Peyer's patch (tissue), 4 donors: ENCODE measurements at regions not wholly inside any gene's neighbourhood (a gene's known extent, or its start where the extent isn't known, plus 50 kb on each side); places are given as distances from the start of the nearest gene placed in this dataset.

Experiments
- DNase-seq, 3 donors: peaks; one replicate each; pipeline ENCODE4 v3.0.0-alpha.2; 2017 to 2019
- H3K27ac ChIP-seq, 4 donors: fragments of 200-600 bp; sonication (generic); one replicate each; pipeline ENCODE4 v1.5.1; 2016 to 2019
- H3K27me3 ChIP-seq, 2 donors: fragments of 200-600 bp; sonication (generic); one replicate each; pipeline ENCODE4 v1.5.1; 2019
- H3K36me3 ChIP-seq, 3 donors: fragments of 200-600 bp; sonication (generic); one replicate each; pipeline ENCODE4 v1.5.1; 2016 to 2019
- H3K4me1 ChIP-seq, 4 donors: fragments of 200-600 bp; sonication (generic); one replicate each; pipeline ENCODE4 v1.5.1; 2016 to 2019
- H3K4me3 ChIP-seq, 4 donors: fragments of 200-600 bp; sonication (generic); 1 replicate in 3 of 4; 2 replicates in 1 of 4; pipeline ENCODE4 v1.5.1; 2016 to 2019; ENCODE audit warnings: mild to moderate bottlenecking in 1 of 4
- H3K9me3 ChIP-seq, 4 donors: fragments of 200-600 bp; sonication (generic); one replicate each; pipeline ENCODE4 v1.5.1; 2016 to 2019; ENCODE audit warnings: mild to moderate bottlenecking in 1 of 4
- POLR2A ChIP-seq, 2 donors: fragments of 450-650 bp; IDR thresholded peaks; one replicate each; pipeline ENCODE4 v1.5.1; 2017; ENCODE audit warnings: antibody characterized with exemption in 2 of 2, mild to moderate bottlenecking in 2 of 2, moderate library complexity in 2 of 2
- TF ChIP-seq, protein P1 (sequence below), 6 experiments: fragments of 450-650 bp in 4 of 6; fragments of 200-600 bp in 2 of 6; sonication (generic) in 1 of 6; IDR thresholded peaks; one replicate each; pipeline ENCODE4 v1.5.1; 2017 to 2019; ENCODE audit warnings: antibody characterized with exemption in 6 of 6, mild to moderate bottlenecking in 3 of 6, moderate library complexity in 1 of 6

DNA sequence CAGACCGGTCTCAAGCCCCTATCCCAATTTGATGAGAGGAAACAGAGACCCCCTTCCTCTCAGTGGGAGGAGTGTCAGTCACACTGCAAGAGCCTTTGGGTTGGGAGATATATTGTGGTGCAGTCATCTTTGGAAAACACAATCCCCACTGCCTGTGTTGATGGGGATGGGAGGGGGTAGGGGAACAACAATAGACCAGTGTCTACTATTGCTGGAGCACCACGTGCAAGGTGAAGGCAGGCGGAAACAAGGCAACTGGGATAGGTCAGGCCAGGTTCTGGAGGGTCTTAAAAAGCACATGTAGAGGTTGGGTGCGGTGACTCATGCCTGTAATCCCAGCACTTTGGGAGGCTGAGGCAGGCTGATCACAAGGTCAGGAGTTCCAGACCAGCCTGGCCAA is 127.9 kb downstream of the ZFP36L2 start:
- H3K36me3 ChIP-seq = no peaks in the 10 kb centered on the region
- no peaks in the 10 kb centered on the region for H3K9me3 ChIP-seq
- no peak for DNase-seq
- peaks cover 0 to 12% (median 0%) of the 10 kb centered on the region in 4 donors for H3K4me1 ChIP-seq
- TF ChIP-seq, protein P1, sequence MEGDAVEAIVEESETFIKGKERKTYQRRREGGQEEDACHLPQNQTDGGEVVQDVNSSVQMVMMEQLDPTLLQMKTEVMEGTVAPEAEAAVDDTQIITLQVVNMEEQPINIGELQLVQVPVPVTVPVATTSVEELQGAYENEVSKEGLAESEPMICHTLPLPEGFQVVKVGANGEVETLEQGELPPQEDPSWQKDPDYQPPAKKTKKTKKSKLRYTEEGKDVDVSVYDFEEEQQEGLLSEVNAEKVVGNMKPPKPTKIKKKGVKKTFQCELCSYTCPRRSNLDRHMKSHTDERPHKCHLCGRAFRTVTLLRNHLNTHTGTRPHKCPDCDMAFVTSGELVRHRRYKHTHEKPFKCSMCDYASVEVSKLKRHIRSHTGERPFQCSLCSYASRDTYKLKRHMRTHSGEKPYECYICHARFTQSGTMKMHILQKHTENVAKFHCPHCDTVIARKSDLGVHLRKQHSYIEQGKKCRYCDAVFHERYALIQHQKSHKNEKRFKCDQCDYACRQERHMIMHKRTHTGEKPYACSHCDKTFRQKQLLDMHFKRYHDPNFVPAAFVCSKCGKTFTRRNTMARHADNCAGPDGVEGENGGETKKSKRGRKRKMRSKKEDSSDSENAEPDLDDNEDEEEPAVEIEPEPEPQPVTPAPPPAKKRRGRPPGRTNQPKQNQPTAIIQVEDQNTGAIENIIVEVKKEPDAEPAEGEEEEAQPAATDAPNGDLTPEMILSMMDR (IDR thresholded peaks at IDR 0.05) = no peak
- no peak for TF ChIP-seq POLR2A (IDR thresholded peaks at IDR 0.05)
- no peak overlapping the region for H3K4me3 ChIP-seq
- peak overlapping the region in 1 of 4 donors; percentile 9 for H3K27ac ChIP-seq
- H3K27me3 ChIP-seq = no peaks in the 10 kb centered on the region

DNA sequence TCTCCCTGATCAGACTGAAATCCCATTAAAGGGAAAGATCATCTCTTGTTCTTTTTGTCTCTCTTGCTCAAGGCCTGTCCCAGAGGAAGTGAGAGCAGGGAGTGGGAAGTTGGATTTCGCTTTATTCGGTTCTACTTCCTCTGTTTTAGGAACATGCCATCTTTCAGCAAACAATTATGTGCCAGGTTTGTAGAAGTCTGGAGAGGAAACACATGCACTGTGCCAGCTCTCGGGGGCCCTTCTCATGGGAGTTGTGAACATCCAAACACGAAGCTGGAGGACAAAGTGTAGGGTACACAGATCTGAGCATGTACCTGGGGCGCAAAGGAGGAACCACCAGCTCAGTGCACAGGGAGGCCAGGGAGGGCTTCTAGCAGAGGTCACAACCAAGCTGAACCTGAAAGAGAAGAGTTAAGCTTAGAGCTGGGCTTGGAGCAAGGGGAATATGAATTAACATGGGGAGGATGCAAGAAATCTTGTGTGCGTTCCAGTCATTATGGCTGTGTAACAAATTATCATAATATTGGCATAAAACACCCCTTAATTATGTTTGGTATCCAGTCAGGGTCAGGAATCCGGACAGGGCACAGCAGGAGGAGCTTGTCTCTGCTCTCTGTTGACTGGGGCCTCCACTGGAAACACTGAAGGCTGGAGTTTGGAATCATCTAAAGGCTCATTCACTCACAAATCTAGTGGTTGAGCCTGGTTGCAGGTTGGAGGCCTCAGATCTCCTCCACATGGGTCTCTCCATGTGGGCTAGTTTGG is 128.6 kb downstream of the ZFP36L2 start:
- Histone ChIP-seq H3K27ac (peak overlapping the region in 1 of 4 donors; percentile 9), H3K4me3 (no peak overlapping the region), H3K36me3 (no peaks in the 10 kb centered on the region), H3K27me3 (no peaks in the 10 kb centered on the region), H3K9me3 (no peaks in the 10 kb centered on the region), H3K4me1 (peaks cover 0 to 12% (median 0%) of the 10 kb centered on the region in 4 donors)
- TF ChIP-seq, protein P1 (IDR thresholded peaks at IDR 0.05) = no peak
- no peak for TF ChIP-seq POLR2A (IDR thresholded peaks at IDR 0.05)
- DNase-seq = no peak

DNA sequence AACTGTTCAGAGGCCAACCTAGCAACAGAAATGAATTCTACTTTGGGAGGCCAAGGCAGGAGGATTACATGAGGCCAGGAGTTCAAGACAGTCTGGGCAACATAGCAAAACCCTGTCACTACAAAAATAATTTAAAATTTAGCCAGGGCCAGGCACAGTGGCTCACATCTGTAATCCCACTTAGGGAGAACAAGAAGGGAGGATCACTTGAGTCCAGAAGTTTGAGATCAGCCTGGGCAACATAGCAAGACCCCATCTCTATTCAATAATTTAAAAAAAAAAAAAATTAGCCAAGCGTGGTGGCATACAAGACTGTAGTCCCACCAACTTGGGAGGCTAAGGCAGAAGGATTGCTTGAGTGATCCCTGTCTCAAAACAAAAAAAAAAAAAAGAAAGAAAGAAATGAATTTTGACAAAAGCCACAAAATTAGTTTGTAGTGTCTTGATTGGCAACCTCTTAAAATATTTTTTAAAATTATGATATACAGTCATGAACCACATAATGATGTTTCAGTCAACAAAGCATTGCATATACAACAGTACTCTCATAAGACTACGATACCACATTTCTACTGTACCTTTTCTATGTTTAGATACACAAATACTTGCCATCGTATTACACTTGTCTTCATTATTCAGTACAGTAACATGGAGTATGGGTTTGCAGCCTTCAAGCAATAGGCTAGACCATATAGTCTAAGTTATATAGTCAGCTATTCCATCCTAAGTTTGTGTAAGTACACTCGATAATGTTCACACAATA is 130.7 kb downstream of the ZFP36L2 start:
- Histone ChIP-seq H3K4me1 (no peaks in the 10 kb centered on the region), H3K4me3 (no peak overlapping the region), H3K27ac (no peak overlapping the region), H3K27me3 (no peaks in the 10 kb centered on the region), H3K9me3 (peaks cover 0 to 3% (median 0%) of the 10 kb centered on the region in 4 donors), H3K36me3 (no peaks in the 10 kb centered on the region)
- no peak for TF ChIP-seq POLR2A (IDR thresholded peaks at IDR 0.05)
- TF ChIP-seq, protein P1 (IDR thresholded peaks at IDR 0.05) = no peak
- no peak for DNase-seq

DNA sequence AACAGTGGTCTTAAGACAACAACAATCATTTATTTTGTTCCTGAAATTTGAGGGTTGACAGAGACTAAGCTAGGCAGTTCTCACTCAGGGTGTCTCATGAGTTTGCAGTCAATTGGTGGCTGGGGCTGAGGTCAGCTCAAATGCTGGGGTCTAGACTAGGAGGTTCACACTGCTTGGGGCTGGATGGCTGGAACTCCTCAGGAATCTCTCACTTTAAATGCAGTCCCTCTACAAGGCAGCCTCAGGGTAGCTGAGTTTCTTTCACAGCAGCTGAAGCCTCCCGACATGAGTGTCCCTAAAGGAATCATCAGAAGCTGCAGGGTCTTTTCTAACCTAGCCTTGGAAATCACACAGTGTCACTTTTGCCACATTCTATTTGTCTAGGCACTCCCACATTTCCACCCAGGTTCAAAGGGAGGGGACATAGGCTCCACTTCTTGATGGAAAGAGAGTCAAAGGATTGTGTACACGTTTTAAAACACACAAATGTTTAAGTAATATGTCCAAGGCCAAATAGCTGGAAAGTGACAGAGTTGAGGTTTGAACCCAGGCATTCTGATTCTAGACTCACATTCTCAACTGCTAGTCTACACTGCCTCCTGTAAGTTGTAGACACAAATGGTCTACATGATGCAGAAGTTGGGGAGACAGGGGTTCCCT is 133.8 kb downstream of the ZFP36L2 start:
- no peak for DNase-seq
- H3K36me3 ChIP-seq = no peaks in the 10 kb centered on the region
- H3K9me3 ChIP-seq = peaks cover 0 to 8% (median 0%) of the 10 kb centered on the region in 4 donors
- no peak overlapping the region for H3K4me3 ChIP-seq
- H3K27ac ChIP-seq = no peak overlapping the region
- no peaks in the 10 kb centered on the region for H3K4me1 ChIP-seq
- no peak for TF ChIP-seq POLR2A (IDR thresholded peaks at IDR 0.05)
- TF ChIP-seq, protein P1 (IDR thresholded peaks at IDR 0.05) = no peak
- H3K27me3 ChIP-seq = no peaks in the 10 kb centered on the region

DNA sequence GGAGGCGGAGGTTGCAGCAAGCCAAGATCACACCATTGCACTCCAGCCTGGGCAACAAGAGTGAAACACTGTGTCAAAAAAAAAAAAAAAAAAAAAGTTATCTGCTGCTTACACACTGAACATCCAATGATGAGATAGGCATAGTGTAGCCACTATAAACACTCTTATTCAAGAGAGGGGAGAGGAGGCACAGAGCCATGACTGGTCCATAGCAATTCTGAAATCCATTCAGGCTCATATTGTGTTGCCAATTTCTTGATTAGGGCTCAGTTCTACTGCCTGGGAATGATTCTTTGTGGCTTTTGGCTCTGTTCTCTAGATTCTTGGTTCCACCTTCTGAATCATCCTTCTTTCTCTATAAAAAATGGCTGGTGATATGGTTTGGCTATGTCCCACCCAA is 136.1 kb downstream of the ZFP36L2 start:
- Histone ChIP-seq H3K27me3 (no peaks in the 10 kb centered on the region), H3K4me1 (peaks cover 0 to 8% (median 2%) of the 10 kb centered on the region in 4 donors), H3K9me3 (peaks cover 0 to 8% (median 0%) of the 10 kb centered on the region in 4 donors), H3K36me3 (no peaks in the 10 kb centered on the region), H3K27ac (no peak overlapping the region), H3K4me3 (no peak overlapping the region)
- TF ChIP-seq POLR2A (IDR thresholded peaks at IDR 0.05) = no peak
- TF ChIP-seq, protein P1 (IDR thresholded peaks at IDR 0.05) = no peak
- no peak for DNase-seq
